IPS-15b (cell line): ENCODE measurements at regions not wholly inside any gene's neighbourhood (a gene's known extent, or its start where the extent isn't known, plus 50 kb on each side); places are given as distances from the start of the nearest gene placed in this dataset.
"Not testable (repeated sequence)": the region's sequence is repeated elsewhere in the genome, so short reads cannot be mapped to it uniquely, and the experiment has no call there.

ENCODE experiments used
- H3K27me3 ChIP-seq: one replicate; pipeline ENCODE4 v1.6.1; 2013; ENCODE audit warnings: low read length; ENCODE audit not compliant: control insufficient read depth, insufficient read depth
- H3K36me3 ChIP-seq: one replicate; pipeline ENCODE4 v1.6.1; 2013; ENCODE audit warnings: low read length; ENCODE audit not compliant: control insufficient read depth, insufficient read depth
- H3K4me1 ChIP-seq: one replicate; pipeline ENCODE4 v1.6.1; 2013; ENCODE audit warnings: mild to moderate bottlenecking, low read length; ENCODE audit not compliant: control insufficient read depth, insufficient read depth
- H3K4me3 ChIP-seq: one replicate; pipeline ENCODE4 v1.5.1; 2013; ENCODE audit warnings: low read depth, low read length
- H3K9ac ChIP-seq: one replicate; pipeline ENCODE4 v1.6.1; 2013; ENCODE audit warnings: low read depth, mild to moderate bottlenecking, low read length
- H3K9me3 ChIP-seq: one replicate; pipeline ENCODE4 v1.6.1; 2013; ENCODE audit warnings: mild to moderate bottlenecking, low read length; ENCODE audit not compliant: control insufficient read depth, insufficient read depth

DNA sequence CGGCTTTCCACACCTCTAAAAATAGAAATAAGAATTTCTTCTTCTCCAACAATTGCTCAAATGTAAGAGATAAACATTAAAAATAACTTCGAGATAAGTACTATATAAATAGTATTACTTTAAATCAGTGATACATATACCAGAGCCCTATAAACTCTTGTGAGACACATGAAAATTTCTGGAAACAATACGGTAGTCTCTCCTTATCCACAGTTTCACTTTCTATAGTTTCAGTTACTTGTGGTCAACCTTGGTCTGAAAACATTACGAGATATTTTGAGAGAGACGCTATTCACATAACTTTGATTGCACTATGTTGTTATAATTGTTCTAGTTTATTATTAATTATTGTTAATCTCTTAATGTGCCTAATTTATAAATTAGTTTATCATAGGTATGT lies 101.5 kb upstream of the CXXC4 start:
- no peak overlapping the region for H3K4me3 ChIP-seq
- peaks cover 14% of the 10 kb centered on the region for H3K4me1 ChIP-seq
- H3K36me3 ChIP-seq = no peaks in the 10 kb centered on the region
- H3K9me3 ChIP-seq = no peaks in the 10 kb centered on the region
- no peak overlapping the region for H3K9ac ChIP-seq
- H3K27me3 ChIP-seq = no peaks in the 10 kb centered on the region

DNA sequence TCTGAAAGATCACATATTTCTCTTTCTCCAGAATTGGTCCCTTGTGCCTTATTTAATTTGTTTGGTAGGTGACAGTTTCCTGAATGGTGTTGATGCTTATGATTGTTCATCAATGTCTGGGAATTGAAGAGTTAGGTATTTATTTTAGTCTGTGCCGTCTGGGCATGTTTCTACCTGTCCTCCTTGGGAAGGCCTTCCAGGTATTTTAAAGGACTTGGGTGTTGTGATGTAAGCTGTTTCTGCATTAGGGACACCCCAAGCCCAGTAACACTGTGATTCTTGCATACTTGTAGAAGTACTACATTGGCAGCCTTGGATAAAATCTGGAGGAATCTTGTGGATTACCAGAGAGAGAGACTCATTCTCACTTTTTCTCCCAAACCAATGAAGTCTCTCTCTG lies 120.8 kb upstream of the CXXC4 start:
- Histone ChIP-seq H3K4me3 (no peak overlapping the region), H3K9ac (no peak overlapping the region), H3K36me3 (no peaks in the 10 kb centered on the region), H3K27me3 (no peaks in the 10 kb centered on the region), H3K4me1 (no peaks in the 10 kb centered on the region), H3K9me3 (no peaks in the 10 kb centered on the region)

DNA sequence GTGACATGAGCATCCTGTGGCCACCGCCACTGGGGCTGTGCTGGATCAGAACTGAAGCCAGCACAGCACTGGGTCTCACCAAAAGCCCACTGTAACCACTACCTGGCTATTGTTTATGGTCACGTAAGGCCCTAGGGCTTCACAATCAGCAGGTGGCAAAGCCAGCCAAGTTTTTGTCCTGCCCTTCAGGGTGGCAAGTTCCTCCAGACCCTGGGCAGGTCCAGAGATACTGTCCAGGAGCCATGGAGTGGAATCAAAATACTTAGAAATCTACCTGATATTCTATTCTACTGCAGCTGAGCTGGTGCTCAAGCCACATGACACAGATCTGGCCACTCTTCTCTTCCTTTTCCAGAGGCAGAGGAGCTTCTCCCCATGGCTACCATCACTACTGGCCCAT lies 121.2 kb upstream of the CXXC4 start:
- Histone ChIP-seq H3K36me3 (no peaks in the 10 kb centered on the region), H3K27me3 (no peaks in the 10 kb centered on the region), H3K4me3 (no peak overlapping the region), H3K9me3 (no peaks in the 10 kb centered on the region), H3K4me1 (no peaks in the 10 kb centered on the region), H3K9ac (no peak overlapping the region)

DNA sequence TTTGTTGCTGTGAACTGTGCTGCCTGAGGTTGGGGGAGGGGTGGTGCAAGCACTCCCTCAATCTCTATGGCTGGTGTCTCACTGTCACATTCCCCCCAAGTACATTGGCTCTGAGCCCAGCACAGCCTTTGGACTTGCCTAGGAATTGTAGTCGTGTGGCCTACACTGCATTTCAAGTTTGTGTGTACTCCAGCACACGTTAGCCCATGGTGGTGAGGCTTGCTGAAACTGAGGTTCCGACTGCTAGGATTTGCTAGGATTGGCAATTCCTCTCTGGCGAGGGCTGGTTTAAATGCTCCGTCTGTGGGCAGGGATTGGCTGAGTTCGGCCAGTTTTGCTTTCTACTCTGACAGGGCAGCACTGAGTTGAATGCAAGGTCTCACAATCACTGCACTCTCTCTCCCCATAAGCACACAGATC lies 121.7 kb upstream of the CXXC4 start:
- no peak overlapping the region for H3K4me3 ChIP-seq

DNA sequence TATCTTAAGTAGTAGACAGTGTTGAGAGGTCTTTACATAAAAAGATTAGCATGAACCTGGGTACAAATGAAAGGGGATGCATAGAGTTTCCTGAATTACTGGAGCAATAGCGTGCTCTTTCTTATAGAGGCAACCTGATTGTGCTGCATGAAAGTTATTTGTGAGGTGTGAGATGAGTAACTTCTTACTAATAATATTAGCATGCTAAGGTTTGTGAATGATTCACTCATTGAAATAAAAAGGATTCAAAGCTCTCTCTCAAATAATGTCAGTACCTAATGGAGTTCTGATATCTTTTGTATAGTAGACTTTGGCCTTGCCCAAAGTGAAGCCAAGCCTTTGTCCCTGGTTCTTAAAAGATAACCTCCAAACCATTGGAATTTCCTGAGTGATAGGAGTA lies 131.0 kb upstream of the CXXC4 start:
- Histone ChIP-seq H3K27me3 (no peaks in the 10 kb centered on the region), H3K9me3 (no peaks in the 10 kb centered on the region), H3K4me1 (no peaks in the 10 kb centered on the region), H3K4me3 (no peak overlapping the region), H3K36me3 (no peaks in the 10 kb centered on the region), H3K9ac (no peak overlapping the region)

More for the DNA sequence above, 121.7 kb upstream of the CXXC4 start:
- H3K27me3 ChIP-seq = no peaks in the 10 kb centered on the region
- no peaks in the 10 kb centered on the region for H3K9me3 ChIP-seq
- no peaks in the 10 kb centered on the region for H3K4me1 ChIP-seq
- H3K9ac ChIP-seq = no peak overlapping the region
- no peaks in the 10 kb centered on the region for H3K36me3 ChIP-seq

DNA sequence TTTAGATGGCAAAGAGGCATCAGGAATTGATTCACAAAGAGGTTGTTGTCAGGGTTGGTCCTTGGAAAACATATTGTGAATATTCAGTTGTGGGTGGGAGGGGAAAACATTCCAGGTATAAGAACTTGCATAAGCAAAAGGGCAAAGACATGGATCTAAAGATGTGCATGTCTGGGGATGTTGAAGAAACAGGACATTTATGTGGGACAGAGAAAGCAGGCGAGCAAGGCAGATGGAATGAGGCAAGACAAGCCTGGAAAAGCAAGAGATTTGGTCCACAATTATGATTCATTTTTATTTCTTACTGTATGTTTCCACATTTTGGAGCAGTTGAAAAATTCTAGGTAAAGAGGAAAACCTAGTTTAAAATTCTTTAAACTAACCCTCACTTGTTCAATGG lies 134.9 kb upstream of the CXXC4 start:
- no peaks in the 10 kb centered on the region for H3K9me3 ChIP-seq
- no peak overlapping the region for H3K4me3 ChIP-seq
- no peak overlapping the region for H3K9ac ChIP-seq
- H3K27me3 ChIP-seq = no peaks in the 10 kb centered on the region
- no peaks in the 10 kb centered on the region for H3K36me3 ChIP-seq
- H3K4me1 ChIP-seq = no peaks in the 10 kb centered on the region

DNA sequence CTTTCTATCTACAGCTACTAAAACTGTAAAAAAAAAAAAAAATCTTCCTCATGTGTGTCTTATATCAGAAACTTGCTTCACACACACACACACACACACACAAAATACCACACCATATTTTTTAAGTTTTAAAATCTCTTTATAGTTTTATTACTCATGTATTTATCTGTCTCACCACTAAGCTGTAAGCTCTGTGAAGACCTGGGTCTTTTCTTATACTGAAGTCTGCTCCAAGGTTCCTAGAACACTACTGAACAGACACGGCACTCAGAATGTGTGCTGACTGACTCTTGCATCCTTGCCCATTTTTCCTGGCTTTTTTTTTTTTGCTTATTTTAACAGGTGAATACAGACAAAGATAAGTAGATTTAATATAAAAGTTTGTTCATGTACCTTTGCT lies 135.6 kb upstream of the CXXC4 start:
- no peaks in the 10 kb centered on the region for H3K27me3 ChIP-seq
- no peak overlapping the region for H3K4me3 ChIP-seq
- no peak overlapping the region for H3K9ac ChIP-seq
- no peaks in the 10 kb centered on the region for H3K36me3 ChIP-seq
- H3K4me1 ChIP-seq = no peaks in the 10 kb centered on the region
- no peaks in the 10 kb centered on the region for H3K9me3 ChIP-seq

DNA sequence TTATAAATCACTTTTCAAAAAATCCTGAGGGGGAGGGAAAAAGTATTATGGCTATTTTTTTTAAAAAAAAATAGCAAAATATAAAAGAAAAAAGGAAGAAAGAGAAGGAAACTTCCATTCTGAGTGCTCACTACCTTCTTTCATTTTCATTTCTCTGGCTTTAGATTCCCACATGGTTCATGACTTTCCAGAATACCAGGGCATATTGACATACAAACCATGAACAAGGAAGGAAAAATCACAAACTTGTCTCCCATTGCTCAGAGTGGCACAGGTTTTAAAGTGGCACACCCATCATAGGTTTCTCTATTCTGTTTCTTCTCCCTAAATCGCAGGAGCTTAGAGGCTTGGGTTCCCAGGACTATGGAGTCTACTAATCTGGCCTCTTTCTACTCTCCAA lies 136.3 kb upstream of the CXXC4 start:
- H3K36me3 ChIP-seq = no peaks in the 10 kb centered on the region
- H3K4me3 ChIP-seq = no peak overlapping the region
- no peaks in the 10 kb centered on the region for H3K9me3 ChIP-seq
- H3K4me1 ChIP-seq = no peaks in the 10 kb centered on the region
- no peaks in the 10 kb centered on the region for H3K27me3 ChIP-seq
- no peak overlapping the region for H3K9ac ChIP-seq

DNA sequence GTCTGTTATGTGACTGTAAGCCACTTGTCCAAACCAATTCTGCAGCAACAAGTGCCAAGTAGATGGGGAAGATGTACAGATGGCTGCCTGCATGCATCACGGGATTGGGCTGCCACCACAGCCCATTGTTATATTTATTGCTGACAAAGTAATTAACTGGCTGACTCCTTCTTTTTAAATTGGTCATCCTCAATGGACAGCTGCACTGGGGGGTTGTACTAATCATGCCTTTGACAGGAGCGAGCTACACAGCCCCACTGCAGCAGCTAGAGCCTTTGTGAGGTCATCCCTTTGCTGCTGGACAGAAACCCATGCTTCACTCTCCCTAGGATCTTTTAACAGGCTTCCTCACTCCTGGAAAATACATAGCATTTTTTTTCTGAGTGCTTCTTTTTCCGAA lies 146.7 kb upstream of the CXXC4 start:
- no peaks in the 10 kb centered on the region for H3K36me3 ChIP-seq

DNA sequence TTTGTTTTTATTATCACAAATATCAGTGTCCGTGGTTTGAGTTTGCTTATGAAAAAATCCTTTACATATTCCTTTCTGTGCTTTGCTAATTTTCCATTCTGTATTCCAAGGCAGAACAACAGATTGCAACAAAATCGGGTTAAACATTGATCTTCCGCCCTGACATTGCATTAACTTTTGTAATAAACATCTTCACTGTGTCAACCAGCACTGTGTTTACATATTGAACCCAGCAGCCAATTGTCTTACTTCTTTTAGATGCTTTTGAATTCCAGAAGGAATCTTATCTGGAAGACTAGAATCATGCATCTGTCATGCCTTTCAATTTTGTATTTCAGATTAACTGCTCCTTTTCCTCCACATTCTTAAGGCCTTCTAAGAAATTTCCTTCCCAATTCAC lies 147.8 kb upstream of the CXXC4 start:
- Histone ChIP-seq H3K9ac (no peak overlapping the region), H3K9me3 (no peaks in the 10 kb centered on the region), H3K36me3 (no peaks in the 10 kb centered on the region), H3K27me3 (no peaks in the 10 kb centered on the region), H3K4me1 (no peaks in the 10 kb centered on the region), H3K4me3 (no peak overlapping the region)

More for the DNA sequence above, 146.7 kb upstream of the CXXC4 start:
- H3K27me3 ChIP-seq = no peaks in the 10 kb centered on the region
- no peak overlapping the region for H3K9ac ChIP-seq
- no peaks in the 10 kb centered on the region for H3K9me3 ChIP-seq
- H3K4me1 ChIP-seq = no peaks in the 10 kb centered on the region
- no peak overlapping the region for H3K4me3 ChIP-seq

DNA sequence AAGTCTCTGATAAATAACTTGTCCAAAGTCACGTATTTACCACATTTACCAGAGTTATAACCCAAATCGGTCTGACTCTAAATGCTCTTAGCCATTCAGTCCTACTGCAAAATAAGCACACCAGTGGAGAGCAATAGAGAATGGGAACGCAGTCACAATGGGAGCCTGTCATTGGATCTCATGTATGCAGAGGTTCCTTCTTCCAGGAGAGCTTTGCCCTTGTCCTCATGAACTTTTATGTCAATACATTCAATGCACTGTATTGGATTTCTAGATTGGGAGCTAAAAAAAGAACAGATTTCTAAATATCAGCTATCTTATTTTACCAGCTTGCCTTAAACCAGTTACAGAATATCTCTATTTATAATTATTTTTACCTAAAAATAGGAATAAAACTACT lies 149.1 kb upstream of the CXXC4 start:
- no peaks in the 10 kb centered on the region for H3K27me3 ChIP-seq
- no peak overlapping the region for H3K4me3 ChIP-seq
- no peak overlapping the region for H3K9ac ChIP-seq
- no peaks in the 10 kb centered on the region for H3K9me3 ChIP-seq
- H3K4me1 ChIP-seq = no peaks in the 10 kb centered on the region
- no peaks in the 10 kb centered on the region for H3K36me3 ChIP-seq

DNA sequence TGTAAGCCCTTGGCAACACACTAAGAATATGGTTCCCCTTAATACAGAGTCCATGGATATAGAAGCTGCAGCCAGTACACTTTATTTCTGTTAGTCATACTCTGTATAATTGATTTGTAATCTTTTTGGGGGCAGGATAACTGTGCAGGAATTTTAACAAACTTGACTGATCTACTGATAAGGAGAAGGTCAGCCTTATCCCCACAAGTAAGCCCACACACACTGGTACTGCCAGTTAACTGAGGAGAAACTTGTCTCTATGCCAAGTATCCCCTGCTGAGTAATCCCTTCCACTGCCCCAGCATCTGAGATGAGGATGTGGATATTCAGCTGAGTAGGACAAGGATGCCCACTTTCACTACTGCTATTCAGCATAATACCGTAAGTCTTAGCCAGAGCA lies 154.9 kb upstream of the CXXC4 start:
- H3K4me3 ChIP-seq = no peak overlapping the region
- no peaks in the 10 kb centered on the region for H3K36me3 ChIP-seq
- H3K9ac ChIP-seq = no peak overlapping the region
- H3K9me3 ChIP-seq = no peaks in the 10 kb centered on the region
- no peaks in the 10 kb centered on the region for H3K27me3 ChIP-seq
- no peaks in the 10 kb centered on the region for H3K4me1 ChIP-seq

DNA sequence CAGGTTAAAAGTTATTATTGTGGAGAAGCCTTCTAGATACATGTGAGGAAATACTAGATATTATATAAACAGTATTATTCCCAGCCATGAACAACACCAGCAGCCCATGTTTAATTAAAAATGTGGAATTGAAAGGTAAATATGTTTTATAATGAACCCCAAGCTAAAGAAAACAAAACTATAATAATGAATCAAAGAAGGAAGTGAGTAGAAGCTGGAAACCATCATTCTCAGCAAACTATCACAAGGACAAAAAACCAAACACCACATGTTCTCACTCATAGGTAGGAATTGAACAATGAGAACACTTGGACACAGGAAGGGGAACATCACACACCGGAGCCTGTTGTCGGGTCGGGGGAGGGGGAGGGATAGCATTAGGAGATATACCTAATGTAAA lies 167.6 kb upstream of the CXXC4 start:
- not testable (repeated sequence) for H3K4me3 ChIP-seq, H3K4me1 ChIP-seq, H3K9me3 ChIP-seq, H3K36me3 ChIP-seq, H3K27me3 ChIP-seq, H3K9ac ChIP-seq
